GM23338 (cell line): ENCODE measurements at regions not wholly inside any gene's neighbourhood (a gene's known extent, or its start where the extent isn't known, plus 50 kb on each side); places are given as distances from the start of the nearest gene placed in this dataset.

Experiments
- ATAC-seq: fragments of 200-7000 bp; cut with Tn5 transposase; 3 replicates; pipeline ENCODE4 v1.9.1; 2020
- DNase-seq: peaks from one replicate; pipeline ENCODE4 v3.0.0-alpha.2; 2015; ENCODE audit warnings: low spot score
- H2AFZ ChIP-seq: fragments of 200-600 bp; sonication (generic); 2 replicates; pipeline ENCODE4 v1.8.0; 2016; ENCODE audit warnings: antibody characterized with exemption, mild to moderate bottlenecking, moderate library complexity
- H3F3A ChIP-seq: fragments of 200-600 bp; sonication (generic); replicated peaks from 2 replicates; pipeline ENCODE4 v1.8.0; 2017; ENCODE audit warnings: antibody characterized with exemption, mixed run types, low read depth
- H3K27ac ChIP-seq: fragments of 200-600 bp; sonication (generic); 2 replicates; pipeline ENCODE4 v1.6.1; 2016; ENCODE audit warnings: low read depth
- H3K27me3 ChIP-seq: fragments of 200-600 bp; sonication (generic); 2 replicates; pipeline ENCODE4 v1.8.0; 2016; ENCODE audit warnings: mild to moderate bottlenecking, mixed run types, moderate library complexity; ENCODE audit not compliant: insufficient read depth
- H3K36me3 ChIP-seq: fragments of 200-600 bp; sonication (generic); 2 replicates; pipeline ENCODE4 v1.8.0; 2016; ENCODE audit warnings: mild to moderate bottlenecking; ENCODE audit not compliant: insufficient read depth
- H3K4me1 ChIP-seq: fragments of 200-600 bp; sonication (generic); 2 replicates; pipeline ENCODE4 v1.8.0; 2016; ENCODE audit warnings: mild to moderate bottlenecking, moderate library complexity; ENCODE audit not compliant: insufficient read depth
- H3K4me2 ChIP-seq: fragments of 200-600 bp; sonication (generic); 2 replicates; pipeline ENCODE4 v1.7.1; 2017; ENCODE audit warnings: mixed run types
- H3K4me3 ChIP-seq: fragments of 200-600 bp; sonication (generic); 2 replicates; pipeline ENCODE4 v1.6.1; 2016; ENCODE audit warnings: mixed run types
- H3K79me2 ChIP-seq: fragments of 200-600 bp; sonication (generic); replicated peaks from 2 replicates; pipeline ENCODE4 v1.8.0; 2017; ENCODE audit warnings: mild to moderate bottlenecking; ENCODE audit not compliant: insufficient read depth
- H3K9me2 ChIP-seq: fragments of 200-600 bp; sonication (generic); 2 replicates; pipeline ENCODE4 v1.8.0; 2017; ENCODE audit not compliant: insufficient read depth
- H4K20me1 ChIP-seq: fragments of 200-600 bp; sonication (generic); replicated peaks from 2 replicates; pipeline ENCODE4 v1.8.0; 2017; ENCODE audit warnings: mild to moderate bottlenecking; ENCODE audit not compliant: insufficient read depth
- H3K27ac Mint-ChIP-seq: 2 replicates; pipeline ENCODE4 v1.8.0; 2020; ENCODE audit warnings: inconsistent platforms, mild to moderate bottlenecking, moderate library complexity, mixed read lengths
- H3K27me3 Mint-ChIP-seq: 3 replicates; pipeline ENCODE4 v1.8.0; 2022; ENCODE audit warnings: low read depth, mild to moderate bottlenecking, moderate library complexity, mixed read lengths, inconsistent platforms; ENCODE audit not compliant: insufficient read depth, poor library complexity
- H3K36me3 Mint-ChIP-seq: 3 replicates; pipeline ENCODE4 v1.8.0; 2021; ENCODE audit warnings: low read depth, mild to moderate bottlenecking, inconsistent platforms, moderate library complexity, mixed read lengths
- H3K4me1 Mint-ChIP-seq: 3 replicates; pipeline ENCODE4 v1.8.0; 2020; ENCODE audit warnings: mild to moderate bottlenecking, inconsistent platforms, mixed read lengths
- H3K4me3 Mint-ChIP-seq: 3 replicates; pipeline ENCODE4 v1.8.0; 2021; ENCODE audit warnings: moderate library complexity, mild to moderate bottlenecking, inconsistent platforms, mixed read lengths
- H3K9me3 Mint-ChIP-seq: 3 replicates; pipeline ENCODE4 v1.8.0; 2020; ENCODE audit warnings: moderate library complexity, mild to moderate bottlenecking, inconsistent platforms, mixed read lengths
- CREB1 ChIP-seq: fragments of 250-450 bp; sonication (Bioruptor Pico); IDR thresholded peaks from 2 replicates; pipeline ENCODE4 v1.5.0; 2020; ENCODE audit warnings: low read depth, mild to moderate bottlenecking, moderate library complexity
- CTCF ChIP-seq, 2 experiments: fragments of 200-600 bp in 1 of 2; sonication (generic) in 1 of 2; conservative IDR thresholded peaks; 2 replicates each; pipeline versions ENCODE4 v1.5.1 to v1.6.1; 2016 to 2017; ENCODE audit warnings: antibody characterized with exemption in 2 of 2, low read depth in 2 of 2, mild to moderate bottlenecking in 2 of 2, moderate library complexity in 1 of 2
- ETS1 ChIP-seq: IDR thresholded peaks from 2 replicates; pipeline ENCODE4 v1.6.1; 2016; ENCODE audit warnings: antibody characterized with exemption
- EZH2 ChIP-seq: fragments of 200-600 bp; sonication (generic); IDR thresholded peaks from one replicate; pipeline ENCODE4 v1.8.0; 2017; ENCODE audit warnings: antibody characterized with exemption, mild to moderate bottlenecking, low read depth; ENCODE audit not compliant: unreplicated experiment
- EZH2phosphoT487 ChIP-seq: fragments of 200-600 bp; sonication (generic); IDR thresholded peaks from one replicate; pipeline ENCODE4 v1.8.1; 2018; ENCODE audit warnings: antibody characterized with exemption; ENCODE audit not compliant: unreplicated experiment
- JUNB ChIP-seq: IDR thresholded peaks from one replicate; pipeline ENCODE4 v1.6.1; 2016; ENCODE audit warnings: antibody characterized with exemption; ENCODE audit not compliant: unreplicated experiment
- NANOG ChIP-seq: IDR thresholded peaks from 2 replicates; pipeline ENCODE4 v1.6.1; 2016; ENCODE audit warnings: antibody characterized with exemption, borderline replicate concordance
- POLR2AphosphoS5 ChIP-seq: IDR thresholded peaks from 2 replicates; pipeline ENCODE4 v1.6.1; 2016; ENCODE audit warnings: antibody characterized with exemption, low read depth
- REST ChIP-seq: IDR thresholded peaks from one replicate; pipeline ENCODE4 v1.6.1; 2018; ENCODE audit warnings: antibody characterized with exemption; ENCODE audit not compliant: unreplicated experiment
- STAT1 ChIP-seq: IDR thresholded peaks from one replicate; pipeline ENCODE4 v1.6.1; 2016; ENCODE audit warnings: antibody characterized with exemption; ENCODE audit not compliant: unreplicated experiment
- ZNF114 ChIP-seq: fragments of 250-450 bp; sonication (Bioruptor Pico); IDR thresholded peaks from 2 replicates; pipeline ENCODE4 v1.5.0; 2020; ENCODE audit warnings: mild to moderate bottlenecking, moderate library complexity
- ZNF331 ChIP-seq: fragments of 250-450 bp; sonication (Bioruptor Pico); IDR thresholded peaks from 2 replicates; pipeline ENCODE4 v1.5.0; 2020; ENCODE audit warnings: low read depth, mild to moderate bottlenecking, moderate library complexity
- ZNF462 ChIP-seq: fragments of 250-450 bp; sonication (Bioruptor Pico); IDR thresholded peaks from 2 replicates; pipeline ENCODE4 v1.5.0; 2020; ENCODE audit warnings: mild to moderate bottlenecking, moderate library complexity

- Mint-ChIP-seq H3K9me3 (no peaks in the 10 kb centered on the region; the same call in 2 of the 3 replicates), H3K36me3 (no peaks in the 10 kb centered on the region), H3K4me1 (no peaks in the 10 kb centered on the region), H3K27ac (no peak overlapping the region), H3K27me3 (peaks cover 3% of the 10 kb centered on the region), H3K4me3 (no peak overlapping the region)
- no peaks in the 10 kb centered on the region for H3K79me2 ChIP-seq
- no peaks in the 10 kb centered on the region for H3K9me2 ChIP-seq
- H3K4me1 ChIP-seq, result no peaks in the 10 kb centered on the region
- no peak overlapping the region for H2AFZ ChIP-seq
- no peaks in the 10 kb centered on the region for H4K20me1 ChIP-seq
- no peaks in the 10 kb centered on the region for H3F3A ChIP-seq
- no peak for DNase-seq
- no peak overlapping the region for H3K4me3 ChIP-seq
- H3K4me2 ChIP-seq, result no peak overlapping the region
- ATAC-seq, result no peak
- no peaks in the 10 kb centered on the region for H3K36me3 ChIP-seq
- no peaks in the 10 kb centered on the region for H3K27me3 ChIP-seq
- TF ChIP-seq ETS1 (no peak), REST (no peak), EZH2 (no peak), CREB1 (CRISPR knock-in tag) (no peak), ZNF462 (CRISPR knock-in tag) (no peak), ZNF114 (CRISPR knock-in tag) (no peak), ZNF331 (CRISPR knock-in tag) (no peak), JUNB (no peak), EZH2phosphoT487 (no peak), NANOG (no peak), POLR2AphosphoS5 (no peak), STAT1 (no peak), CTCF (conservative IDR thresholded peaks at IDR 0.05; ENCODE audit: low read depth in 2 of 2) (no peak)
- H3K27ac ChIP-seq, result no peak overlapping the region
Measured at GRCh38 chr5:82491397-82491796, 213.2 kb upstream of the RPS23 start.
